Activated CD4-positive, alpha-beta T cell treated with anti-CD3 and anti-CD28 coated beads for 1 hour (primary cell): ENCODE measurements at regions not wholly inside any gene's neighbourhood (a gene's known extent, or its start where the extent isn't known, plus 50 kb on each side); places are given as distances from the start of the nearest gene placed in this dataset.
"Not testable (repeated sequence)": the region's sequence is repeated elsewhere in the genome, so short reads cannot be mapped to it uniquely, and the experiment has no call there.

Experiments
- DNase-seq: peaks from one replicate; pipeline ENCODE4 v3.0.0-alpha.2; 2020

- DNase-seq, result no peak
Observed at GRCh38 chr6:26268659-26269402, 96.2 kb upstream of the BTN3A2 start.

GRCh38 chr6:26269531-26270485, 95.2 kb upstream of the BTN3A2 start:
- no peak for DNase-seq

- DNase-seq, result no peak
Observed at GRCh38 chr6:26270486-26270861, 94.5 kb upstream of the BTN3A2 start.

- DNase-seq, result peak; percentile 58
Observed at GRCh38 chr6:26270903-26271667, 93.9 kb upstream of the BTN3A2 start.

- no peak for DNase-seq
Observed at GRCh38 chr6:26271668-26272024, 93.4 kb upstream of the BTN3A2 start.

GRCh38 chr6:26272171-26272637, 92.8 kb upstream of the BTN3A2 start:
- DNase-seq, result peak; percentile 31

- no peak for DNase-seq
Observed at GRCh38 chr6:26273673-26274588, 91.1 kb upstream of the BTN3A2 start.

GRCh38 chr6:26275663-26276062, 89.3 kb upstream of the BTN3A2 start:
- DNase-seq, result no peak

GRCh38 chr6:26276841-26277648, 88.0 kb upstream of the BTN3A2 start:
- no peak for DNase-seq

- no peak for DNase-seq
Observed at GRCh38 chr6:26278536-26278935, 86.5 kb upstream of the BTN3A2 start.

GRCh38 chr6:26279371-26279770, 85.6 kb upstream of the BTN3A2 start:
- not testable (repeated sequence) for DNase-seq

GRCh38 chr6:26280407-26280806, 84.6 kb upstream of the BTN3A2 start:
- DNase-seq, result no peak

GRCh38 chr6:26284537-26285142, 80.4 kb upstream of the BTN3A2 start:
- DNase-seq, result peak; percentile 43

- peak; percentile 89 for DNase-seq
Observed at GRCh38 chr6:26285143-26286134, 79.6 kb upstream of the BTN3A2 start.

GRCh38 chr6:26286168-26286877, 78.7 kb upstream of the BTN3A2 start:
- peak; percentile 71 for DNase-seq

GRCh38 chr6:26288155-26288554, 76.8 kb upstream of the BTN3A2 start:
- DNase-seq, result no peak

- no peak for DNase-seq
Observed at GRCh38 chr6:26290941-26291340, 74.1 kb upstream of the BTN3A2 start.

- no peak for DNase-seq
Observed at GRCh38 chr6:26292709-26293108, 72.3 kb upstream of the BTN3A2 start.

GRCh38 chr6:26294302-26294701, 70.7 kb upstream of the BTN3A2 start:
- no peak for DNase-seq
